Keratinocyte (primary cell): ENCODE measurements at regions not wholly inside any gene's neighbourhood (a gene's known extent, or its start where the extent isn't known, plus 50 kb on each side); places are given as distances from the start of the nearest gene placed in this dataset.

Experiments used
- CTCF ChIP-seq, 3 experiments: IDR thresholded peaks in 1 of 3; conservative IDR thresholded peaks in 1 of 3; optimal IDR thresholded peaks in 1 of 3; 2 replicates in 2 of 3; 3 replicates in 1 of 3; pipeline versions ENCODE3 to v1.5.1; 2011; ENCODE audit warnings: low read length in 3 of 3, mild to moderate bottlenecking in 3 of 3, moderate library complexity in 2 of 3, control low read depth in 1 of 3, inconsistent platforms in 1 of 3; ENCODE audit not compliant: insufficient read depth in 2 of 3; ENCODE audit errors: extremely low read depth in 1 of 3
- EZH2 ChIP-seq: IDR thresholded peaks from one replicate; pipeline ENCODE4 v1.6.1; 2012; ENCODE audit warnings: inconsistent platforms, mild to moderate bottlenecking, low read length, moderate library complexity

- TF ChIP-seq CTCF (optimal IDR thresholded peaks at IDR 0.05 in 1 of 3, IDR thresholded peaks at IDR 0.05 in 1 of 3, conservative IDR thresholded peaks at IDR 0.05 in 1 of 3; ENCODE audit: extremely low read depth in 1 of 3, insufficient read depth in 2 of 3, low read length in 3 of 3), result no peak
- TF ChIP-seq EZH2, result no peak
These were observed 290.9 kb upstream of the TSHZ2 start for GRCh38 chr20:52681288-52681687.
